ENCODE measurements at regions not wholly inside any gene's neighbourhood (a gene's known extent, or its start where the extent isn't known, plus 50 kb on each side); places are given as distances from the start of the nearest gene placed in this dataset.

DNA sequence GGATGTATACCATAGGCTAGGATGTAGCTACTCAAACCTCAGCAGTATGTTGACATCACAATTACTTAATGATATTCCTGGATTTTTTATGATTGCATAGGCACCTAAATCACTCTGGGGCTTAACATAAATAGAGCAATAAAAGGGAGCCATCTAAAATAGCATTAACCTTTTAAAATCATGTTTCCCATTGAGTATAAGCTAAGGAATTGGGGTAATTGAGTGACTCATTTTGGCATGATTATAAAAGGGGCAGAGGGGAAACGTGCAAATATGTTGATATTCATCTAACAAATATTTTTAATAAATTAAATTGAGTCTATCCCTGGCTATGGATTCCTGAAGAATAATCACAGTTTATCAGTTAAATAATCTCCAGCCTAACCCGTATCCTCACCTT lies 74.0 kb upstream of the ADGRF1 start:
- no peak for DNase-seq
- Histone ChIP-seq H3K27me3 (replicated peaks) (no peaks in the 10 kb centered on the region), H3K27ac (no peak overlapping the region), H3K4me3 (ENCODE audit: low read depth, low read length) (no peak overlapping the region), H3K36me3 (replicated peaks) (no peaks in the 10 kb centered on the region)
- in situ Hi-C loops (cut with HindIII; ENCODE audit: low pct_ligation_motif_present, low sequenced_read_pairs) = no loop called here
- TF ChIP-seq, protein P1, sequence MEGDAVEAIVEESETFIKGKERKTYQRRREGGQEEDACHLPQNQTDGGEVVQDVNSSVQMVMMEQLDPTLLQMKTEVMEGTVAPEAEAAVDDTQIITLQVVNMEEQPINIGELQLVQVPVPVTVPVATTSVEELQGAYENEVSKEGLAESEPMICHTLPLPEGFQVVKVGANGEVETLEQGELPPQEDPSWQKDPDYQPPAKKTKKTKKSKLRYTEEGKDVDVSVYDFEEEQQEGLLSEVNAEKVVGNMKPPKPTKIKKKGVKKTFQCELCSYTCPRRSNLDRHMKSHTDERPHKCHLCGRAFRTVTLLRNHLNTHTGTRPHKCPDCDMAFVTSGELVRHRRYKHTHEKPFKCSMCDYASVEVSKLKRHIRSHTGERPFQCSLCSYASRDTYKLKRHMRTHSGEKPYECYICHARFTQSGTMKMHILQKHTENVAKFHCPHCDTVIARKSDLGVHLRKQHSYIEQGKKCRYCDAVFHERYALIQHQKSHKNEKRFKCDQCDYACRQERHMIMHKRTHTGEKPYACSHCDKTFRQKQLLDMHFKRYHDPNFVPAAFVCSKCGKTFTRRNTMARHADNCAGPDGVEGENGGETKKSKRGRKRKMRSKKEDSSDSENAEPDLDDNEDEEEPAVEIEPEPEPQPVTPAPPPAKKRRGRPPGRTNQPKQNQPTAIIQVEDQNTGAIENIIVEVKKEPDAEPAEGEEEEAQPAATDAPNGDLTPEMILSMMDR (IDR thresholded peaks at IDR 0.05; ENCODE audit: low read depth, low read length, missing control alignments) = no peak

DNA sequence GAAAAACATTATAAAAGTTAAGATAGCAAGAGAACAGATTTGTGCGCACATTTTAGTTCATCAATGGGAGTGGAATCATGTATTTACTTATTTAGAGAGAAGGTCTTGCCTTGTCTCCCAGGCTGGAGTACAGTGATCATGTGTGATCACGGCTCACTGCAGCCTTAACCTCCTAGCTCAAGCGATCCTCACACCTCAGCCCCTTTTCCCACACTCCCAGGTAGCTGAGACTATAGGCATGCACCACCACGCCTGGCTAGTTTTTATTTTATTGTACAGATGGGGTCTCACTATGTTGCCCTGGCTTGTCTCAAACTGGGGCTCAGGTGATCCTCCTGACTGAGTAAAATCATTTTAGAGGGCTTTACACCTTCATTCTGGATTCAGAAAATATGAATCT lies 72.3 kb upstream of the ADGRF1 start:
- TF ChIP-seq, protein P1 (IDR thresholded peaks at IDR 0.05; ENCODE audit: low read depth, low read length, missing control alignments) = no peak
- no peak overlapping the region for H3K27ac ChIP-seq
- no peaks in the 10 kb centered on the region for H3K27me3 ChIP-seq (replicated peaks)
- in situ Hi-C loops (cut with HindIII; ENCODE audit: low pct_ligation_motif_present, low sequenced_read_pairs) = no loop called here
- DNase-seq = no peak
- no peaks in the 10 kb centered on the region for H3K36me3 ChIP-seq (replicated peaks)
- H3K4me3 ChIP-seq (ENCODE audit: low read depth, low read length) = no peak overlapping the region

DNA sequence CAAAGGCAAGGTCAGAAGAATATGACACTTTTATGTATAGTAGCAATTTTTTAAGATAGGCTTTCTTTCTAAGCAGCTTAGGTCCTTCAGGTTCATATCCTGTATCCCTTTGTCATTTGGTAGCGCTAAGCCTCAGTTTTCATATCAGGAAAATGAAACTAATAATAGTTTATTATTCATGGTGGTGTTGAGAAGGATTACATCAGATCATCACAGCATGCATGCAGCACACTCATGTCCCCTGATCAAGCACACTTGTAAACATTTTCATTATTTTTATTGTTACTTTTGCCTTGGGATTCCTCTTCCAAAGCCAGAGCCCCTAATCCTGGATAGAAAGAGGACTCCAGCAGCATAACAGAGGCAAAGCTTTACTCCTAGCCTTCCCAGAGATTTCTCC lies 70.2 kb upstream of the ADGRF1 start:
- in situ Hi-C loops (cut with HindIII; ENCODE audit: low pct_ligation_motif_present, low sequenced_read_pairs) = no loop called here
- no peak for DNase-seq
- no peaks in the 10 kb centered on the region for H3K36me3 ChIP-seq (replicated peaks)

GRCh38 chr6:47111685-47112084 lies 69.6 kb upstream of the ADGRF1 start:
- Histone ChIP-seq H3K27ac (peak overlapping the region; percentile 37), H3K36me3 (replicated peaks) (no peaks in the 10 kb centered on the region), H3K27me3 (replicated peaks) (no peaks in the 10 kb centered on the region), H3K4me3 (ENCODE audit: low read depth, low read length) (no peak overlapping the region)
- peak; percentile 60 for DNase-seq
- in situ Hi-C loops (cut with HindIII; ENCODE audit: low pct_ligation_motif_present, low sequenced_read_pairs) = no loop called here
- TF ChIP-seq, protein P1 (IDR thresholded peaks at IDR 0.05; ENCODE audit: low read depth, low read length, missing control alignments) = no peak

More for the DNA sequence above, 70.2 kb upstream of the ADGRF1 start:
- TF ChIP-seq, protein P1 (IDR thresholded peaks at IDR 0.05; ENCODE audit: low read depth, low read length, missing control alignments) = no peak
- no peaks in the 10 kb centered on the region for H3K27me3 ChIP-seq (replicated peaks)
- H3K4me3 ChIP-seq (ENCODE audit: low read depth, low read length) = no peak overlapping the region
- no peak overlapping the region for H3K27ac ChIP-seq

DNA sequence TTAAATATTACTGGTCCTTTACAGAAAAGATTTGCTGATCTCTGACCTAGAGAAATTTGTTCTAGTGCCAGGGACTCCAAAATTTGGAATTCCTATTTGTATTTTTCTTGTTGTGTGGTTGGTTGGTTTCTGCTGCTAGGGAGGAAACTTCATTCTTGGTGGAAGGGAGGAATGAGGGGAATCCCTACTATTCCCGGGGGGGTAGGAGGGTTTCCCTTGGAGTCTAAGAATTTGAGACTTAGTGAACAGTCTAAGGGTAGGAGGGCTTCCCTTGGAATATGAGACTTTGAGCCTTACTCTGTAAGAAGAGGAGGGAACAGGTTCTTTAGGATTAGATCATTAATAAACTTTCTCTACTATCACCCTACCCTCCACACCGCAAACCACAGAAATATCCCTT lies 67.1 kb upstream of the ADGRF1 start:
- peak; percentile 39 for DNase-seq
- Histone ChIP-seq H3K27ac (no peak overlapping the region), H3K27me3 (replicated peaks) (no peaks in the 10 kb centered on the region), H3K4me3 (ENCODE audit: low read depth, low read length) (no peak overlapping the region), H3K36me3 (replicated peaks) (no peaks in the 10 kb centered on the region)
- in situ Hi-C loops (cut with HindIII; ENCODE audit: low pct_ligation_motif_present, low sequenced_read_pairs) = no loop called here
- TF ChIP-seq, protein P1 (IDR thresholded peaks at IDR 0.05; ENCODE audit: low read depth, low read length, missing control alignments) = no peak

- Histone ChIP-seq H3K36me3 (replicated peaks) (no peaks in the 10 kb centered on the region), H3K27ac (no peak overlapping the region), H3K4me3 (ENCODE audit: low read depth, low read length) (no peak overlapping the region), H3K27me3 (replicated peaks) (no peaks in the 10 kb centered on the region)
- in situ Hi-C loops (cut with HindIII; ENCODE audit: low pct_ligation_motif_present, low sequenced_read_pairs) = no loop called here
- DNase-seq = no peak
- TF ChIP-seq, protein P1 (IDR thresholded peaks at IDR 0.05; ENCODE audit: low read depth, low read length, missing control alignments) = no peak
Observed at GRCh38 chr6:47106721-47107197, 64.6 kb upstream of the ADGRF1 start.

Measured in brain microvascular endothelial cell (primary cell).